Left lung (tissue), 4 donors: ENCODE measurements at regions not wholly inside any gene's neighbourhood (a gene's known extent, or its start where the extent isn't known, plus 50 kb on each side); places are given as distances from the start of the nearest gene placed in this dataset.

ENCODE experiments used
- ATAC-seq: fragments of 200-7000 bp; cut with Tn5 transposase; one replicate; pipeline ENCODE4 v1.9.1; 2020; ENCODE audit warnings: moderate library complexity
- DNase-seq, 4 donors: peaks; one replicate each; pipeline ENCODE4 v3.0.0-alpha.2; 2013 to 2020
- H3K27ac ChIP-seq, 2 donors: fragments of 200-600 bp; sonication (generic) in 1 of 2; one replicate each; pipeline versions ENCODE4 v1.5.0 to v1.8.0; 2020 to 2021
- H3K27me3 ChIP-seq, 2 donors: fragments of 200-600 bp; sonication (generic) in 1 of 2; one replicate each; pipeline versions ENCODE4 v1.5.0 to v1.8.0; 2020 to 2021
- H3K36me3 ChIP-seq, 2 donors: fragments of 200-600 bp; sonication (generic) in 1 of 2; one replicate each; pipeline versions ENCODE4 v1.5.0 to v1.8.0; 2020 to 2021
- H3K4me1 ChIP-seq, 2 donors: fragments of 200-600 bp; one replicate each; pipeline ENCODE4 v1.8.0; 2021
- H3K4me3 ChIP-seq, 2 donors: fragments of 200-600 bp; sonication (generic) in 1 of 2; one replicate each; pipeline versions ENCODE4 v1.5.0 to v1.8.0; 2020 to 2021; ENCODE audit warnings: mild to moderate bottlenecking in 1 of 2
- H3K9me3 ChIP-seq, 2 donors: fragments of 200-600 bp; sonication (generic) in 1 of 2; one replicate each; pipeline versions ENCODE4 v1.5.0 to v1.8.0; 2020 to 2021
- intact Hi-C, 2 donors: fragments of 100-400 bp; cut with DNase I; formaldehyde crosslinking; loops; one replicate each; pipeline versions ENCODE4 v1.11.2 to v1.14.2; 2022
- TF ChIP-seq, protein P1 (sequence below), 2 donors: fragments of 200-600 bp; sonication (generic) in 1 of 2; IDR thresholded peaks; one replicate each; pipeline versions ENCODE4 v1.5.0 to v1.8.0; 2021; ENCODE audit warnings: antibody characterized with exemption in 2 of 2
- donor health status: DM: no; HTN: yes; CAD: no.
- donor health status: DM: no; HTN: no; CAD: no.

- Histone ChIP-seq H3K9me3 (no peaks in the 10 kb centered on the region), H3K27me3 (no peaks in the 10 kb centered on the region), H3K4me1 (peaks cover 0 to 3% of the 10 kb centered on the region in 2 donors), H3K4me3 (no peak overlapping the region), H3K27ac (no peak overlapping the region), H3K36me3 (no peaks in the 10 kb centered on the region)
- DNase-seq = no peak
- intact Hi-C loops = no loop called here
- TF ChIP-seq, protein P1, sequence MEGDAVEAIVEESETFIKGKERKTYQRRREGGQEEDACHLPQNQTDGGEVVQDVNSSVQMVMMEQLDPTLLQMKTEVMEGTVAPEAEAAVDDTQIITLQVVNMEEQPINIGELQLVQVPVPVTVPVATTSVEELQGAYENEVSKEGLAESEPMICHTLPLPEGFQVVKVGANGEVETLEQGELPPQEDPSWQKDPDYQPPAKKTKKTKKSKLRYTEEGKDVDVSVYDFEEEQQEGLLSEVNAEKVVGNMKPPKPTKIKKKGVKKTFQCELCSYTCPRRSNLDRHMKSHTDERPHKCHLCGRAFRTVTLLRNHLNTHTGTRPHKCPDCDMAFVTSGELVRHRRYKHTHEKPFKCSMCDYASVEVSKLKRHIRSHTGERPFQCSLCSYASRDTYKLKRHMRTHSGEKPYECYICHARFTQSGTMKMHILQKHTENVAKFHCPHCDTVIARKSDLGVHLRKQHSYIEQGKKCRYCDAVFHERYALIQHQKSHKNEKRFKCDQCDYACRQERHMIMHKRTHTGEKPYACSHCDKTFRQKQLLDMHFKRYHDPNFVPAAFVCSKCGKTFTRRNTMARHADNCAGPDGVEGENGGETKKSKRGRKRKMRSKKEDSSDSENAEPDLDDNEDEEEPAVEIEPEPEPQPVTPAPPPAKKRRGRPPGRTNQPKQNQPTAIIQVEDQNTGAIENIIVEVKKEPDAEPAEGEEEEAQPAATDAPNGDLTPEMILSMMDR (IDR thresholded peaks at IDR 0.05) = no peak
- no peak for ATAC-seq
Observed at GRCh38 chr11:95375451-95375850, 144.4 kb upstream of the SESN3 start.

DNA sequence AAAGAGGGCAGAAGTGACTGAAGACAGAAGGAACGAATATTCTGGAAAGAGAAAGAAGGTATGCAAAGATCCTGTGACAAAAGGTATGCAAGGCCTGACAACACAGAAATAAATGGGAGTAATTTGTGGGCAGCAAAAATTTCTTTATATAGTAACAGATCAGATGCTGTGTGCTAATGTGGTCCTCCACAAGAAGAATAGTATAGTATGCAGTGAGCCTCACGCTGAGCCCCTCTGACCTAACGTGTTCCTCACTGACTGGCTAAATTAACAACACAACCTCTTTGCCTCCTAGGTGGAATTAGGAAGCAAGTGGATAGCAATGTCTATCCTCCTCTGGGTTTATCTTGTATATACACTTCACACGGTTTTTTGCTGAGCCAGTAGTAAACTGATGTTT, 143.1 kb upstream of the SESN3 start:
- H3K27ac ChIP-seq = no peak overlapping the region
- ATAC-seq (no peak), DNase-seq (no peak)
- no peaks in the 10 kb centered on the region for H3K36me3 ChIP-seq
- H3K9me3 ChIP-seq = no peaks in the 10 kb centered on the region
- H3K4me3 ChIP-seq = no peak overlapping the region
- H3K4me1 ChIP-seq = peaks cover 0 to 3% of the 10 kb centered on the region in 2 donors
- TF ChIP-seq, protein P1 (IDR thresholded peaks at IDR 0.05) = no peak
- intact Hi-C loops = no loop called here
- H3K27me3 ChIP-seq = no peaks in the 10 kb centered on the region

- TF ChIP-seq, protein P1 (IDR thresholded peaks at IDR 0.05) = no peak
- intact Hi-C loops = no loop called here
- no peak overlapping the region for H3K27ac ChIP-seq
- ATAC-seq = no peak
- peaks cover 0 to 3% of the 10 kb centered on the region in 2 donors for H3K4me1 ChIP-seq
- DNase-seq = no peak
- H3K27me3 ChIP-seq = no peaks in the 10 kb centered on the region
- H3K36me3 ChIP-seq = no peaks in the 10 kb centered on the region
- no peak overlapping the region for H3K4me3 ChIP-seq
- no peaks in the 10 kb centered on the region for H3K9me3 ChIP-seq
Observed at GRCh38 chr11:95373241-95373640, 142.2 kb upstream of the SESN3 start.

DNA sequence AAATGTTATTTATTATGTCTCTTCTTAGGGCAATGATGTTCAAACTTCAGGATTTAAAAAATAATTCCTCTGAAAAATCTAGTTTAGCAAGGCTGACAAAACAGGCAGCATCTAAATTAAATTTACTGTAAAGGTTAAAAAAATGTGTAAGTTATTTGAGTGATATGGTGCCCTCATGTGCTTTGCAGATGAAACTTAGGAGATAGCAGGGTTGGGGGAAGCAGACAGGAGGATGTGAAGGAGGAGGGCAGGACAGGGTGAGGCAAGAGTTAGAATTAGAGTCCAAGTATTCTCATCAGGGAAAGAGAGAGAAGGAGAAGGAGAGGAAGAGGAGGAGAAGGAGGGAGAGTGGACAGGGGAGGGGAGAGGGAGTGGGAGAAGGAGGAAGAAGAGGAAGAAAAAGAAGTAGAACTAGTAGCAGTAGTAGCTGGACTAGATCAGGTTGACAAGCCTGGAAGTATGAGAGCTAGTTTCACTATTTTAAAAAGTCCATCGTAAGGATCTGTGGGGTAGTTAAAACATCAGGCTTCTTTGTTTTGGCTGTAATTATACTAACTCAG, 141.2 kb upstream of the SESN3 start:
- H3K36me3 ChIP-seq = no peaks in the 10 kb centered on the region
- ATAC-seq (no peak), DNase-seq (no peak)
- peaks cover 0 to 3% of the 10 kb centered on the region in 2 donors for H3K4me1 ChIP-seq
- no peaks in the 10 kb centered on the region for H3K9me3 ChIP-seq
- TF ChIP-seq, protein P1 (IDR thresholded peaks at IDR 0.05) = no peak
- H3K27ac ChIP-seq = no peak overlapping the region
- intact Hi-C loops = no loop called here
- H3K4me3 ChIP-seq = no peak overlapping the region
- no peaks in the 10 kb centered on the region for H3K27me3 ChIP-seq

DNA sequence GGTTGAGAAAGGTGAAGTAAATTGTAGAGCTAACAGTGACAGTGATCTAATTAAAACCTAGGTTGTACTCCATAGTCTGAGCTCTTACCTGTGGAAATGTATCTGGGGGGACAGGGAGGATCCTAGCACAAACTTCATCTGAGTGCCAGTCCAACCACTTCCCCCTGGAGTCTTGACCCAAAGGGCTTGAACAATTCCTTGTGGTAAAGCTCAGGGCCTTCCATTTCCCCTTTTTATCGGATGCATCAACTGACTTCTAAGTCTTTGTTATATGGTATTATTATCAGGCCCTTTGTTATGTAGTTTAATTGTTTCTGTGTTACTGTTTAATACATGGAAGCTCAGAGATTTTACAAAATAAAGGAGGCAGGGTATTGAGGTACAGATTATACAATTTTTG, 140.2 kb upstream of the SESN3 start:
- Histone ChIP-seq H3K9me3 (no peaks in the 10 kb centered on the region), H3K36me3 (no peaks in the 10 kb centered on the region), H3K27me3 (no peaks in the 10 kb centered on the region), H3K27ac (no peak overlapping the region), H3K4me1 (peaks cover 0 to 3% of the 10 kb centered on the region in 2 donors), H3K4me3 (no peak overlapping the region)
- no peak for DNase-seq
- peak; percentile 35 for ATAC-seq
- TF ChIP-seq, protein P1 (IDR thresholded peaks at IDR 0.05) = no peak
- intact Hi-C loops = no loop called here
